Hepatocyte (in vitro differentiated cells): ENCODE measurements at regions not wholly inside any gene's neighbourhood (a gene's known extent, or its start where the extent isn't known, plus 50 kb on each side); places are given as distances from the start of the nearest gene placed in this dataset.

ENCODE experiments used
- DNase-seq: peaks from one replicate; pipeline ENCODE4 v3.0.0-alpha.2; 2016; ENCODE audit warnings: low spot score
- H2AFZ ChIP-seq: fragments of 200-600 bp; sonication (generic); 2 replicates; pipeline ENCODE4 v1.6.0; 2016; ENCODE audit warnings: antibody characterized with exemption, mild to moderate bottlenecking
- H3K27ac ChIP-seq: fragments of 200-600 bp; sonication (generic); 2 replicates; pipeline ENCODE4 v1.5.1; 2016; ENCODE audit warnings: mild to moderate bottlenecking
- H3K27me3 ChIP-seq: fragments of 200-600 bp; sonication (generic); 2 replicates; pipeline ENCODE4 v1.6.1; 2016
- H3K36me3 ChIP-seq: fragments of 200-600 bp; sonication (generic); replicated peaks from 2 replicates; pipeline ENCODE4 v1.5.1; 2016; ENCODE audit warnings: low read depth; ENCODE audit not compliant: insufficient read depth
- H3K4me1 ChIP-seq: fragments of 200-600 bp; sonication (generic); 2 replicates; pipeline ENCODE4 v1.5.1; 2016; ENCODE audit warnings: mild to moderate bottlenecking, moderate library complexity; ENCODE audit not compliant: insufficient read depth
- H3K4me2 ChIP-seq: fragments of 200-600 bp; sonication (generic); 2 replicates; pipeline ENCODE4 v1.6.0; 2016
- H3K4me3 ChIP-seq: fragments of 200-600 bp; sonication (generic); 2 replicates; pipeline ENCODE4 v1.5.1; 2016; ENCODE audit warnings: mild to moderate bottlenecking
- H3K79me2 ChIP-seq: fragments of 200-600 bp; sonication (generic); 2 replicates; pipeline ENCODE4 v1.6.0; 2017; ENCODE audit warnings: mild to moderate bottlenecking
- H3K9me2 ChIP-seq: fragments of 200-600 bp; sonication (generic); replicated peaks from 2 replicates; pipeline ENCODE4 v1.6.0; 2017; ENCODE audit warnings: mild to moderate bottlenecking; ENCODE audit not compliant: insufficient read depth
- H3K9me3 ChIP-seq: fragments of 200-600 bp; sonication (generic); 2 replicates; pipeline ENCODE4 v1.5.1; 2016; ENCODE audit warnings: low read depth, mild to moderate bottlenecking
- H4K20me1 ChIP-seq: fragments of 200-600 bp; sonication (generic); 2 replicates; pipeline ENCODE4 v1.6.0; 2016; ENCODE audit warnings: mild to moderate bottlenecking; ENCODE audit not compliant: insufficient read depth, poor library complexity, severe bottlenecking
- EZH2 ChIP-seq: fragments of 200-600 bp; sonication (generic); IDR thresholded peaks from 2 replicates; pipeline ENCODE4 v1.6.1; 2016; ENCODE audit warnings: antibody characterized with exemption, mild to moderate bottlenecking, borderline replicate concordance
- EZH2phosphoT487 ChIP-seq: fragments of 200-600 bp; sonication (generic); IDR thresholded peaks from one replicate; pipeline ENCODE4 v1.6.1; 2018; ENCODE audit warnings: antibody characterized with exemption, mild to moderate bottlenecking, low read depth, moderate library complexity; ENCODE audit not compliant: unreplicated experiment, severe bottlenecking
- WGBS: methylation state at CpG from one replicate; pipeline ENCODE4 v1.1.6; 2016; ENCODE audit warnings: low lambda C conversion rate; ENCODE audit errors: missing lambda C conversion rate; 5-methylcytosine and 5-hydroxymethylcytosine counted together
- TF ChIP-seq, protein P1 (sequence below): fragments of 200-600 bp; sonication (generic); IDR thresholded peaks from 2 replicates; pipeline ENCODE4 v1.5.1; 2016; ENCODE audit warnings: antibody characterized with exemption, mild to moderate bottlenecking; ENCODE audit not compliant: poor library complexity

DNA sequence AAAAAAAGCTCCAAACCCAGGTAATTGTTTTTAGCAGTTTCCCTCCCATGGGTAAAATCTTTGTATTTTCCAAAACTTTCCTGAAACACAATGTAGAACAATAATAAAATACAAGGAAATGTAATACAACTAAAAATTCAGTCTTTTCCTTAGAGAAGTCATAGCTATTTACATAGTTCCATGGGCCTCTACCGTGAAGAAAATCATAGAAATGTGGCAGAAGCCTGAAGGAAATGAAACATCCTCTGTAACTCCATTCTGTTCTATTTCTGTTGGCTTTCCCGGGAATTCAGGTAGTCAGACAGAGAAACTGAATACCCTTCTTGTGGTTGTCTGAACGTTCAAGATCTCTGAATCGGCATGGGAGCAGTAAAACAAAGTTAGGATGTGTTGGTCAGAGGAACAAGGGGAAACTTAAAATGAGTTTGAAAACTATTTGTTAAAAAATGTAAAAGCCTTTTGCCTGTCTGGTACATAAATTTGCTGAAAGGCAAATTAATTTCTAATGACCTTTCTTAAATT is 202.4 kb upstream of the ZNF608 start:
- no peak overlapping the region for H3K27ac ChIP-seq
- H3K9me2 ChIP-seq = no peaks in the 10 kb centered on the region
- no peaks in the 10 kb centered on the region for H3K27me3 ChIP-seq
- no peak overlapping the region for H3K4me3 ChIP-seq
- H3K36me3 ChIP-seq = no peaks in the 10 kb centered on the region
- no peak overlapping the region for H2AFZ ChIP-seq
- DNase-seq = no peak
- H3K4me1 ChIP-seq = no peaks in the 10 kb centered on the region
- WGBS = 67% methylated on average over 4 of the region's 4 CpGs
- H3K4me2 ChIP-seq = no peak overlapping the region
- no peaks in the 10 kb centered on the region for H3K9me3 ChIP-seq
- TF ChIP-seq EZH2phosphoT487 (no peak), EZH2 (no peak)
- TF ChIP-seq, protein P1, sequence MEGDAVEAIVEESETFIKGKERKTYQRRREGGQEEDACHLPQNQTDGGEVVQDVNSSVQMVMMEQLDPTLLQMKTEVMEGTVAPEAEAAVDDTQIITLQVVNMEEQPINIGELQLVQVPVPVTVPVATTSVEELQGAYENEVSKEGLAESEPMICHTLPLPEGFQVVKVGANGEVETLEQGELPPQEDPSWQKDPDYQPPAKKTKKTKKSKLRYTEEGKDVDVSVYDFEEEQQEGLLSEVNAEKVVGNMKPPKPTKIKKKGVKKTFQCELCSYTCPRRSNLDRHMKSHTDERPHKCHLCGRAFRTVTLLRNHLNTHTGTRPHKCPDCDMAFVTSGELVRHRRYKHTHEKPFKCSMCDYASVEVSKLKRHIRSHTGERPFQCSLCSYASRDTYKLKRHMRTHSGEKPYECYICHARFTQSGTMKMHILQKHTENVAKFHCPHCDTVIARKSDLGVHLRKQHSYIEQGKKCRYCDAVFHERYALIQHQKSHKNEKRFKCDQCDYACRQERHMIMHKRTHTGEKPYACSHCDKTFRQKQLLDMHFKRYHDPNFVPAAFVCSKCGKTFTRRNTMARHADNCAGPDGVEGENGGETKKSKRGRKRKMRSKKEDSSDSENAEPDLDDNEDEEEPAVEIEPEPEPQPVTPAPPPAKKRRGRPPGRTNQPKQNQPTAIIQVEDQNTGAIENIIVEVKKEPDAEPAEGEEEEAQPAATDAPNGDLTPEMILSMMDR = no peak
- no peaks in the 10 kb centered on the region for H4K20me1 ChIP-seq
- no peaks in the 10 kb centered on the region for H3K79me2 ChIP-seq

DNA sequence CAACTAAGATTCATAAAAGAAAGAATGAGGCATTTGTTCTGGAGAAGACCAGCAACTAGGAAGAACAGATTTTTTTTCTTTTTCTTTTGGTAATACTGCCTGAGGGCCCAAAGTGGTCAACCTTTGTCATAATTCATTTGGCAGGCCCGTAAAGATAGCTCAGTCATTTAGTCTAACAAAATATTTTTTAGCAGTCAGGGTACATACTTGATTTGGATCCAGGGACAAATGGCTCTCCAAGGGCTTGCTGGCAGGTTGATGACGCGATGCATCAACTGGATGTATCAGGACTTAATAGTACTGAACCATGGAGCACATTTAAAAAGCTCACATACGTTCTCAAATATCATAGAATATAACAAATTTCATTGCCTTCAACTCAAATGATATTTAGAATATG is 203.4 kb upstream of the ZNF608 start:
- H3K9me3 ChIP-seq = no peaks in the 10 kb centered on the region
- no peaks in the 10 kb centered on the region for H4K20me1 ChIP-seq
- H3K4me1 ChIP-seq = no peaks in the 10 kb centered on the region
- no peak overlapping the region for H3K4me2 ChIP-seq
- no peak overlapping the region for H3K27ac ChIP-seq
- no peaks in the 10 kb centered on the region for H3K36me3 ChIP-seq
- WGBS = 86% methylated on average over 4 of the region's 4 CpGs
- H3K4me3 ChIP-seq = no peak overlapping the region
- DNase-seq = no peak
- H3K27me3 ChIP-seq = no peaks in the 10 kb centered on the region
- H3K79me2 ChIP-seq = no peaks in the 10 kb centered on the region
- no peak for TF ChIP-seq EZH2
- TF ChIP-seq, protein P1 = no peak
- no peak for TF ChIP-seq EZH2phosphoT487
- H2AFZ ChIP-seq = no peak overlapping the region
- no peaks in the 10 kb centered on the region for H3K9me2 ChIP-seq

DNA sequence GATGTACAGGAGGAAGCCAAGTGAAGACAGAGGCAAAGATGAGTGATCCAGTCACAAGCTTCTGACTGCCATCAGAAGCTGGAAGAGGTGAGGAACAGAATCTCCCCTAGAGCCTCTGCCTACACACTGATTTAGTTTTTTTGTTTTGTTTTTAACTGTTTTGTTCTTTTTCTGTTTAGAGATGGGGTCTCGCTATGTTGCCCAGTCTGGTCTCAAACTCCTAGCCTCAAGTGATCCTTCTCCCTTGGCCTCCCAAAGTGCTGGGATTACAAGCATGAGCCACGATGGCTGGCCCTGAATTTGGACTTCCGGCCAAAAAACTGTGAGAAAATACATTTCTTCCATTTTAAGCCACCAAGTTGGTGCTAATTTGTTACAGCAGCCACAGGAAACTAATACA is 204.7 kb upstream of the ZNF608 start:
- Histone ChIP-seq H3K4me2 (no peak overlapping the region), H3K27ac (no peak overlapping the region), H3K27me3 (no peaks in the 10 kb centered on the region), H3K9me2 (no peaks in the 10 kb centered on the region), H3K9me3 (no peaks in the 10 kb centered on the region), H2AFZ (no peak overlapping the region), H3K79me2 (no peaks in the 10 kb centered on the region), H3K4me1 (no peaks in the 10 kb centered on the region), H4K20me1 (no peaks in the 10 kb centered on the region), H3K36me3 (no peaks in the 10 kb centered on the region), H3K4me3 (no peak overlapping the region)
- DNase-seq = no peak
- TF ChIP-seq, protein P1 = no peak
- TF ChIP-seq EZH2 (no peak), EZH2phosphoT487 (no peak)
- 97% methylated on average over 3 of the region's 3 CpGs for WGBS

DNA sequence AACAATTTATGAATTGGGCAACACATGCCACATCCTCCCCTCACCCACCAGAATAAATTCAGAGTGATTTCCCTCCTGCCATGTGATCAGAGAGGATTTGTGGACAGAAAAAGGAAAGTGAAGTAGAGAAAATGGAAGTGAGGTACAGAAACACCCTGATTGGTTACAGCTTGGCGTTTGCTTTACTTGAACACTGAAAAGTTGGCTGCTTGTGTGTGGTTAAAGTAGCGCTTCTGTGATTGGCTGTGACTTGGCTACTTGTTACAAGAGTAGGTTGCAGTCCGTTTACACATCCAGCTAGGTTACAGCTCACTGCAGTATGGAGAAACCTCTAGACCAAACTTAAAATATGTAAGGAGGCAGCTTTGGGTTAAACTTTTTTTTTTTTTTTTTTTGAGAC is 205.2 kb upstream of the ZNF608 start:
- no peak overlapping the region for H3K27ac ChIP-seq
- 93% methylated on average over 3 of the region's 3 CpGs for WGBS

More for the DNA sequence above, 205.2 kb upstream of the ZNF608 start:
- Histone ChIP-seq H3K79me2 (no peaks in the 10 kb centered on the region), H2AFZ (no peak overlapping the region), H3K9me3 (no peaks in the 10 kb centered on the region), H3K4me1 (no peaks in the 10 kb centered on the region), H3K9me2 (no peaks in the 10 kb centered on the region), H3K27me3 (no peaks in the 10 kb centered on the region), H3K4me2 (no peak overlapping the region), H4K20me1 (no peaks in the 10 kb centered on the region), H3K4me3 (no peak overlapping the region), H3K36me3 (no peaks in the 10 kb centered on the region)
- no peak for TF ChIP-seq EZH2
- DNase-seq = no peak
